ENCODE measurements at regions not wholly inside any gene's neighbourhood (a gene's known extent, or its start where the extent isn't known, plus 50 kb on each side); places are given as distances from the start of the nearest gene placed in this dataset.

GRCh38 chr6:110528101-110528929 is 51.9 kb upstream of the SLC22A16 start:
- H3K9me3 ChIP-seq (ENCODE audit: control insufficient read depth in 2 of 2, insufficient read depth in 1 of 2, low read depth in 1 of 2, low read length in 1 of 2): no peaks in the 10 kb centered on the region
- H3K4me3 ChIP-seq (ENCODE audit: low read depth in 1 of 2, low read length in 2 of 2): no peak overlapping the region
- H3K4me1 ChIP-seq (ENCODE audit: control insufficient read depth in 2 of 2, insufficient read depth in 2 of 2, low read length in 1 of 2): no peaks in the 10 kb centered on the region
- no peaks in the 10 kb centered on the region for H3K27me3 ChIP-seq (ENCODE audit: control insufficient read depth in 1 of 2, insufficient read depth in 2 of 2, low read length in 2 of 2)
- H3K36me3 ChIP-seq (ENCODE audit: control insufficient read depth in 2 of 2, insufficient read depth in 2 of 2, low read length in 1 of 2): no peaks in the 10 kb centered on the region
- H3K27ac ChIP-seq (ENCODE audit: low read depth in 2 of 2, low read length in 1 of 2): no peak overlapping the region
- WGBS, 2 donors: 17 to 23% methylated on average over 4 of the region's 4 CpGs

GRCh38 chr6:110527516-110527915 is 51.1 kb upstream of the SLC22A16 start:
- no peaks in the 10 kb centered on the region for H3K9me3 ChIP-seq (ENCODE audit: control insufficient read depth in 2 of 2, insufficient read depth in 1 of 2, low read depth in 1 of 2, low read length in 1 of 2)
- no peak overlapping the region for H3K4me3 ChIP-seq (ENCODE audit: low read depth in 1 of 2, low read length in 2 of 2)
- 76 to 81% methylated on average over 4 of the region's 4 CpGs for WGBS, 2 donors
- no peak overlapping the region for H3K27ac ChIP-seq (ENCODE audit: low read depth in 2 of 2, low read length in 1 of 2)
- H3K36me3 ChIP-seq (ENCODE audit: control insufficient read depth in 2 of 2, insufficient read depth in 2 of 2, low read length in 1 of 2): no peaks in the 10 kb centered on the region
- no peaks in the 10 kb centered on the region for H3K27me3 ChIP-seq (ENCODE audit: control insufficient read depth in 1 of 2, insufficient read depth in 2 of 2, low read length in 2 of 2)
- H3K4me1 ChIP-seq (ENCODE audit: control insufficient read depth in 2 of 2, insufficient read depth in 2 of 2, low read length in 1 of 2): no peaks in the 10 kb centered on the region

- WGBS, 2 donors: 54 to 63% methylated on average over 3 of the region's 3 CpGs
- no peaks in the 10 kb centered on the region for H3K27me3 ChIP-seq (ENCODE audit: control insufficient read depth in 1 of 2, insufficient read depth in 2 of 2, low read length in 2 of 2)
- H3K27ac ChIP-seq (ENCODE audit: low read depth in 2 of 2, low read length in 1 of 2): no peak overlapping the region
- H3K9me3 ChIP-seq (ENCODE audit: control insufficient read depth in 2 of 2, insufficient read depth in 1 of 2, low read depth in 1 of 2, low read length in 1 of 2): no peaks in the 10 kb centered on the region
- H3K36me3 ChIP-seq (ENCODE audit: control insufficient read depth in 2 of 2, insufficient read depth in 2 of 2, low read length in 1 of 2): no peaks in the 10 kb centered on the region
- no peak overlapping the region for H3K4me3 ChIP-seq (ENCODE audit: low read depth in 1 of 2, low read length in 2 of 2)
- H3K4me1 ChIP-seq (ENCODE audit: control insufficient read depth in 2 of 2, insufficient read depth in 2 of 2, low read length in 1 of 2): no peaks in the 10 kb centered on the region
These were observed 50.3 kb upstream of the SLC22A16 start for GRCh38 chr6:110526726-110527125.
